Prostate gland (tissue), 2 donors: ENCODE measurements at regions not wholly inside any gene's neighbourhood (a gene's known extent, or its start where the extent isn't known, plus 50 kb on each side); places are given as distances from the start of the nearest gene placed in this dataset.

ENCODE experiments used
- POLR2A ChIP-seq: fragments of 450-650 bp; IDR thresholded peaks from one replicate; pipeline ENCODE4 v1.6.1; 2016; ENCODE audit warnings: antibody characterized with exemption, mild to moderate bottlenecking
- POLR2AphosphoS5 ChIP-seq: sonication (generic); formaldehyde crosslinking; IDR thresholded peaks from one replicate; pipeline ENCODE4 v1.6.1; 2017; ENCODE audit warnings: antibody characterized with exemption
- TF ChIP-seq, protein P1 (sequence below), 4 experiments: fragments of 200-600 bp in 2 of 4; fragments of 450-650 bp in 2 of 4; sonication (generic) in 2 of 4; IDR thresholded peaks; 1 replicate in 3 of 4; 2 replicates in 1 of 4; pipeline ENCODE4 v1.5.1; 2016 to 2019; ENCODE audit warnings: antibody characterized with exemption in 4 of 4, mild to moderate bottlenecking in 2 of 4, moderate library complexity in 2 of 4

DNA sequence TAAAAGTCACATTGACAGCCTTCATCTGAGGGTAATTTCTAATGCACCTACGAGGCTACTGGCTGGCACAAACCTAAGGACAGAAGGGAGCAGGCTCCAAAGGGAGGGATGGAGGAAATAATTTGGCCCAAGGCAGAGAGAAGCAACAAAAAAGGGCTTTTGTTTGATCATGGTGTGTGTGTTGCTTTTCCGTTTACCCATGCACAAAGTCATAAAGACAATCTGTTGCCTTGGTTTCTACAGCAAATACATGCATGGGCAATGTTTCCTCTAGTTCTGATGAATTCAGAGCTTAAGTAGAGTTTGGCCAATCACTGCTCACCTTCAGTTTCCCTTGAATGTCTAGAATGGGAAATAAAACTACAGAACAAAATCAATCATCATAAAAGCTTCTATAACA lies 262.5 kb upstream of the CAND1 start:
- TF ChIP-seq, protein P1, sequence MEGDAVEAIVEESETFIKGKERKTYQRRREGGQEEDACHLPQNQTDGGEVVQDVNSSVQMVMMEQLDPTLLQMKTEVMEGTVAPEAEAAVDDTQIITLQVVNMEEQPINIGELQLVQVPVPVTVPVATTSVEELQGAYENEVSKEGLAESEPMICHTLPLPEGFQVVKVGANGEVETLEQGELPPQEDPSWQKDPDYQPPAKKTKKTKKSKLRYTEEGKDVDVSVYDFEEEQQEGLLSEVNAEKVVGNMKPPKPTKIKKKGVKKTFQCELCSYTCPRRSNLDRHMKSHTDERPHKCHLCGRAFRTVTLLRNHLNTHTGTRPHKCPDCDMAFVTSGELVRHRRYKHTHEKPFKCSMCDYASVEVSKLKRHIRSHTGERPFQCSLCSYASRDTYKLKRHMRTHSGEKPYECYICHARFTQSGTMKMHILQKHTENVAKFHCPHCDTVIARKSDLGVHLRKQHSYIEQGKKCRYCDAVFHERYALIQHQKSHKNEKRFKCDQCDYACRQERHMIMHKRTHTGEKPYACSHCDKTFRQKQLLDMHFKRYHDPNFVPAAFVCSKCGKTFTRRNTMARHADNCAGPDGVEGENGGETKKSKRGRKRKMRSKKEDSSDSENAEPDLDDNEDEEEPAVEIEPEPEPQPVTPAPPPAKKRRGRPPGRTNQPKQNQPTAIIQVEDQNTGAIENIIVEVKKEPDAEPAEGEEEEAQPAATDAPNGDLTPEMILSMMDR (IDR thresholded peaks at IDR 0.05), result no peak
- no peak for TF ChIP-seq POLR2A
- no peak for TF ChIP-seq POLR2AphosphoS5
